ENCODE measurements at regions not wholly inside any gene's neighbourhood (a gene's known extent, or its start where the extent isn't known, plus 50 kb on each side); places are given as distances from the start of the nearest gene placed in this dataset.

DNA sequence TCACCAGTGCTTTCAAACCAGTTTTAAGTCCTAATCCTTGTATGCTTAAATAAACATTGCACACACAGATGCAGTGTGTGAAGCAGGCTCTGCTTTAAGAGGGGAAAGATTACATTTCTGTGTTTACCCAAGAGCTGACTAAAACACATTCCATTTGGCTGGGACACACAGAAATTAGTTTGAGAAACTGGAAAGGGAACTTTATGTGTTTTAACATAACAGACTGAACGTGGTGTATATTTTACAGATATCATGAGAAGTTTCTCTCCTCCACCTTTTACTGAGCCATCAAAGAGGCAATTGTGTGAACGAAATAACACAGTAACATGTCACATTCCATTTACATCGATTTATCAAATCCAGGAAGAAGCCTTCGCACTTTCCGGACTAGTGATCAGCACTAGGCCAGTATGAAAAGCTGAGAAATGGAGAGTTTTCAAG is 121.8 kb downstream of the MAIP1 start:
- TF ChIP-seq, protein P1, sequence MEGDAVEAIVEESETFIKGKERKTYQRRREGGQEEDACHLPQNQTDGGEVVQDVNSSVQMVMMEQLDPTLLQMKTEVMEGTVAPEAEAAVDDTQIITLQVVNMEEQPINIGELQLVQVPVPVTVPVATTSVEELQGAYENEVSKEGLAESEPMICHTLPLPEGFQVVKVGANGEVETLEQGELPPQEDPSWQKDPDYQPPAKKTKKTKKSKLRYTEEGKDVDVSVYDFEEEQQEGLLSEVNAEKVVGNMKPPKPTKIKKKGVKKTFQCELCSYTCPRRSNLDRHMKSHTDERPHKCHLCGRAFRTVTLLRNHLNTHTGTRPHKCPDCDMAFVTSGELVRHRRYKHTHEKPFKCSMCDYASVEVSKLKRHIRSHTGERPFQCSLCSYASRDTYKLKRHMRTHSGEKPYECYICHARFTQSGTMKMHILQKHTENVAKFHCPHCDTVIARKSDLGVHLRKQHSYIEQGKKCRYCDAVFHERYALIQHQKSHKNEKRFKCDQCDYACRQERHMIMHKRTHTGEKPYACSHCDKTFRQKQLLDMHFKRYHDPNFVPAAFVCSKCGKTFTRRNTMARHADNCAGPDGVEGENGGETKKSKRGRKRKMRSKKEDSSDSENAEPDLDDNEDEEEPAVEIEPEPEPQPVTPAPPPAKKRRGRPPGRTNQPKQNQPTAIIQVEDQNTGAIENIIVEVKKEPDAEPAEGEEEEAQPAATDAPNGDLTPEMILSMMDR (conservative IDR thresholded peaks at IDR 0.05; ENCODE audit: low read depth, low read length): no peak
- TF ChIP-seq EZH2 (IDR thresholded peaks at IDR 0.05; ENCODE audit: low read length, unreplicated experiment): no peak
